ENCODE measurements at regions not wholly inside any gene's neighbourhood (a gene's known extent, or its start where the extent isn't known, plus 50 kb on each side); places are given as distances from the start of the nearest gene placed in this dataset.

DNA sequence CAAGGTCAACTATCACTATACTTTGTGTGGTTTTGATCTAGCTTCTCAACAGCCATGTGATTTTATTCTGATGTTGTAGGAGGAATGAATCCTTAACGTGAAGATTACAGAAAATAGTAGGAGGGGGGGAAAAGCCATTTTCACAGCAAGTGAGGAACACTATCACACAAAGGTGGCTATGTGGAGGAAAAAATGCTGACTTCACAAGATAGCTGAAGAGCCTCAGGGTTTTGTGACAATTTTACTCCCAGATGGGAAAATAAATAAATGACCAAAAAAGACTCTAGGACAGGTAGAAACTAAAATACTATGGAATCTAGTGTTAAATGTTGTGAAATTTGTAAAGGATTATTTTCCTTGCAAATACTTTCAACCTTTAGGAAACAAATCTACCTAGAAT, 281.0 kb downstream of the ADRA2A start:
- DNase-seq, result no peak

DNA sequence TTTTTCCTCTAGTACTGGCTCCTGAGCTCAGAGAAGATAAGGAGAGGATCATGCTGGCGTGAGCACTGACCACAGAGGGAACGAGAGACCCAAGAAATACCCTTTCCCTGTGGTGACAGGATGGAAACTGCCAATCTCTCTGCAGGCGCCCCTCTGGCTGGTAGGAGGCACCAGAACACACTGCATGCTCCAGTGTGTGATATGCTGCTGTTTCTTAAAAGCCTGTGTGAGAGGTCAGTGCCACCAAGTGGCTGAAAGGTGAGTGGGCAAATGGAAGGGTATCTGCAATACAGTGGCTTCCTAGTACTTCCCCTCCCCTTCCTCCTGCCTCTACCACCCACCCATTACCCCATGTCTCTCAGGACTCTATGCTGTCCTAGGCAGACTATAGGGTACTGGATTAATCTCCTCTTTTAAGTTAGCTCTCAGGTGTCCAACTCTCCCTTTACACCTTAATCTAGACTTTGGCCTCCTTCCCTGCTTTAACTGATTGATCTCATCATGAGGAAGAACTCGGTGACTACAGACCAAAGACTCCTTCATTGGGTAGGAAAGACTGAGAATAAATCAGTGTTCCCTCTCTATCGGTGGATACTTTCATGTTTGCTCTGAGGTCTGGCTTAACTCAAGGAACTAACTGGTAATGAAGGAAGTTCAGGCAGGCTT, 283.6 kb downstream of the ADRA2A start:
- DNase-seq, result peak; percentile 23

DNA sequence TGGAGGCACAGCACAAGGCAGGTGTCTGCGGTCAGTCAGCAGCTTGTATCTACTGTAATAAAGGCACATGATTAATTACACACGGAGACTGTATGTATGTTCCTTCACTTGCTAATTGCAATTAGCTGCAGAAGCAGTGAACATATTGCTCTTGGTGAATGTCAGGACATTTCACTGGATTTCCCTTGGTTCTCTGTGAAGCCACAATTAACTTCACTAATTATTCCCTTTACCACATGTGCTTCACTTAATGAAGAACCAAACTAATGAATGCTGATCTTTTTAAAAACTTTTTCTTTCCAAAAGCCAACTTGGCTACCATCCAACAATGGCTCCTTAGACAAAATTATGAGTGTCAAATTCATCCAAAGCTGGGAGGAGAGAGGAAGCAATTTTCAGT, 290.7 kb downstream of the ADRA2A start:
- DNase-seq, result no peak

DNA sequence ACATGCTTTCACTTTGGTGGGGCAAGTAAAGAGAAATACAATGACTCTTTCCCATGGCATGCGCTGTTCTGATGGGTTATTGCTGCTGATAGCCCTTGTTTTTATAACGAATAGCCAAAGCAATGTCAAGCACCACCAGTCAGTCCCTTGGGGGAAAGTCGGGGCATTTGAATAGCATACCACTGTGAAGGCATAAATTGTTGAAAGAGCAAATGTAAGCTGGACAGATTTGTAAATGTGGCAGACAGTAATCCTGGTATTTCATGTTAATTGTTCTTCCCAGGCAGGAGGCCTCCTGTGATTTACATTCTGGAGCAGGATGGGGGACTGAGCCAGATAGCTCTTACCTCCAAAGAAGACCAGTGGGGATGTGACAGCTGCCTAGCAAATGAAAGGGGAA, 293.3 kb downstream of the ADRA2A start:
- DNase-seq, result no peak

DNA sequence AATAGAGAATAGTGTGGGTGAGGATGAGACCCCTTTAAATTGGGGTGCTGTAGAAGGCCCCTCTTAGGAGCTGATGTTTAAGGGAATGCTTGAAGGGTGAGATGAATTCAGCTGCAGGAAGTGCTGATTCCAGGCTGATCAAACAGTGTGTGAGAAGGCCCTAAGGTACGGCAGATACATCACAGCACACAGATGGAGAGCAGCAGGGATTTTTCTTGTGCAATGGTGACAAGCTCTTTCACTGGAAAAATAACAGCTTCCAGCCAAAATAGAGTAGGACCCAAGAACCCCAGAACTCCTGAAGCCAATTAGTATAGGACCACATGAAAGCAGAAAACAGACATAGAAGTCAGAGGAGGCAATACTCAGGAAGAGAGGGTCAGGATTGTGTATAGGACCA, 296.9 kb downstream of the ADRA2A start:
- no peak for DNase-seq

DNA sequence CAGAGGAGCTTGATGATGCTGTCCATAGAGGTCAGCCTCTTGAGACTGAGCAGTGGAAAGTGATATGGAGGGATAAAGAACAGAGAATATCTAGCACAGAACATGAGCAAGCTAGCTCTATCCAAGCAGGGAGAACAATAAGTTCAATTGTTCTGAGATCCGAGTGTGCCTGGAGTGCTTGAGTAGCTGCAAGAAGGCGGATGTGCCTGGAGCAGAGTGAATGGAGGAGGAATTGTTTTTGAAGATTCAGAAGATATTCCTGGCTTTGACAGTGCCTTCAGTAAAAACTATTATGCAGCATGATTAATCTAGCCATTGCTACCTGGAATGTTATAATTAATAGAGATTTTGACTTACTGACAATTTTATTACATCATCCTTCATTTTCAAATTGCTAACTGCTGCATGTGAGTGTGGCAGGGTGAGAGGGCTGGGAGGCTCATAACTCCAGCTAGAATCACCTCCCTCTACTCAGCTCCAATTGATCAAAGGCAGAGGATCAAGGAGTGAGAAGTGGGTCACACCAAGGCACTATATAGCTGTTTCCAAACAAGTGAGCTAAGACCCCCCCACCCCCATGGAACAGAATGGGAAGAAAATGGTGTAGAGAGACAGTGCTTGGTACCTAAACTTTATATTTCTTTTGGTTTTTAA, 302.8 kb downstream of the ADRA2A start:
- no peak for DNase-seq

DNA sequence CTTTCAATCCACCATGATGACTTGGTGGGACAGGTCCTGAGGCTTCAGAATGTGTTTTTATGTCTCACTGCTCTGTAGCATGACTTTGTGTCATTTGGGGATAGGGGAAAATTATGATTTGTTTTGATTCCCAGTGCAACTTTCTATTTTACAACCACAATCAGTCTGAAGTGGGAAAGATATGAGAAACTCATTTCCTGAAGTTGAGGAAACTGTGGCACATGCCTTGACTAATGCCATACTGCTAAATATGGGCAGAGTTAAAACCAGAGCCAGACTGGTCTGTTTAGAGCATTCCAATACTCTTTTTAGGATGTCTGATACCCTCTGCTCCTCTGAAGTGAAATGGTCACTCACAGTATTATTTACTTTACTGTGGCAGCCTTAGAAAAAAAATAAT, 307.7 kb downstream of the ADRA2A start:
- DNase-seq, result no peak

DNA sequence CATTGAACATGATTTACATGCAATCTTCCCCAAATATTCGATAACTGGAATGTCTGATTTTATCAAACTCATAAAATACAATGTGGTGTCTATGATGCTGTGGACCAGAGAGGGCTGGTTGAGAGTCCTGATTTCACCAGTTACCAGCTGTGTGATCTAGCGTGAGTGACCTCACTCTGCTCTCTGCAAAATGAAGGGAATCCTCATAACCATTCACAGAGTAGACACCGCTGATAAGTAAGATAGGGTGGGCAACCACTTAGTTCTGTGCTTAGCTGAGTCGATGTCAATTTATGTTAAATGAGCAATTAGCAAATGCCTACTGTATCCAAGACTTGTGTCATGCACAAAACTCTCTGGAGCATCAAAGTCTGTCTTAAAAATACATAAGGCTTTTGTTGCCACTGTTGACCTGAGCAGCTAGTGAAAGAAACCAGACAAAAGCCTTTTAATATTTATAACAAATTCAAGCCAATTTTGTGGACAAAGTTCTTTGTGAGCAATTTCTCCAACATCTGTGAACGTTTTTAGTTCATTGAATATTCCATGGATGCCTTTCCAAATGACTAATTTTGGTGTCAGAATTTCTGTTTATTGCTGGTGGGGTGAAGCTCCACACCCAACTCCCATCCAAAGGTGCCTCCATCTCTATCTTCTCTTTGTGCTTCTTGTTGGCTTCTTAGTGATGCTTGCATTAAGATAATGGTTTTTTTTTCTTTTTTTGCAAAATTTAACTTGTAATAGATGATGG, 314.2 kb downstream of the ADRA2A start:
- no peak for DNase-seq

DNA sequence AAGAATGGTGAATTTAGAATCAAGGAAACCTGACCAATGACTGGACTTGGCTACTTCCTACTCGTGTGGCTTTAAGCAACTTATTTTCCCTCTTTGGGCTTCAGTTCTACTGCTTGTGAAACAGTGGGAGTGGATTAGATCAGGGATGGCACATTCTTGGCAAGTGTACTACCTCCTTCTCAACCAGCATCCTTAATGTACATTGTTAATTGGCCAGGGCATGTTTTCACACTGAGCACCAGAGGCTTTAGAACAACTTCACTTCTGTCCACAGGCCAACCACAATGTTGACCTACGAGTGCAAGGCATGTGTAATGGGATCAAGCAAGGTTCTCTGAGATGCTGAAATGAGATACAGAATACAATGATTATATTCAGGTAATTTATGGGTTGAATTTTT, 315.3 kb downstream of the ADRA2A start:
- no peak for DNase-seq

DNA sequence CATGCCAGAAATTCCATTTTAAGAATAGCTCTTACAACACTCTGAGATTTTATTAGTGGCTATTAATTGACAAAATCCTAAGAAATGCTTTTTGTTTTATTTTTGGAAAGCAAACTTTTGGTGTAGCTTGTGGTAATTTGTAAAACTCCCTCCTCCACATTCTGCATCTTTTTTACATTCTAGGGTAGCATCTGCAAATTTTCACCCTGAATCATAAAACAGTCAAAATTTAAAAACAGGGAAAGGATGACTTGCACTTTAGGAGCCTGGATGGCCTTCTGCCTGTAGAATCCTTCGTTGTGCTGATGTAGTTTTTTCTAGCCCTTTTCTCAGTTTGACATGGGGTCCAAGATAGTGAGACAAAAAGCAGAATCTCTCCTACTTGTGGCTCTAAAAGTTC, 316.1 kb downstream of the ADRA2A start:
- no peak for DNase-seq

DNA sequence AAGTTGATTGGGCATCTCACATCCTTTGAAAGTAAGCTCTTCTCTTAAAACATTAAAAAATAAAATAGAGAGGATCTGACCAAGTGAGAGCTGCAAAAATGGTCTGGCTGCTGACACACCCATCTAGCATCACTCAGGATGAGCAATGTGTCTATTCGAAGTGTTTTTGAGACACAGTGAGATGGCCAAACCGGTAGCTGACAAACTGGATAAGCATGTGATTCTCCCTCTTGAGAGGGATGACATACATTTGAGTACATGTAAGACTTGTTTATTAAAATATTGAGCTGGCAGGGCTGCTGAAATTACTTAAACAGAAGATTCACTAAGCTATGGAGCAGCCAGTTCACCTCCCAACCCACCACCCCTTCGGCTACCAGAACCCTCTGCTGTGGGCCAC, 333.9 kb downstream of the ADRA2A start:
- DNase-seq, result no peak

DNA sequence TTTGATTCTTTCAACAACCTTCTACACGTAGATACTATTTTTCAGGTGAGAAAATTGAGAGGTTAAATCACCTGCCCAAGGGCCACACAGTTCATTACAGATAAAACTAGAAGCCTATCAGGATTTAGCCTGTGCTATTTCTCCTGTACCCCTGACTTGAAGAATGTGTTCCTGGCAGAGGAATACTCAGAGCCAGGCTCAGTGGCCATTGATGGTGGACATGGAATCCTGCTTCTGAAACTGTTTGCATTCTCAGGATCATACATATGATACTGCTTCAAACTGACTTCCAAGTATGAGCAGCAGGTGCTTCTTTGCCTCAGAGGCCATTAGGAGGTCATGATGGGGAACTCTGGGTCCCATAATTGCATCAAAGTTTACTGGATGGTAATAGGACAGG, 348.6 kb downstream of the ADRA2A start:
- DNase-seq, result no peak

DNA sequence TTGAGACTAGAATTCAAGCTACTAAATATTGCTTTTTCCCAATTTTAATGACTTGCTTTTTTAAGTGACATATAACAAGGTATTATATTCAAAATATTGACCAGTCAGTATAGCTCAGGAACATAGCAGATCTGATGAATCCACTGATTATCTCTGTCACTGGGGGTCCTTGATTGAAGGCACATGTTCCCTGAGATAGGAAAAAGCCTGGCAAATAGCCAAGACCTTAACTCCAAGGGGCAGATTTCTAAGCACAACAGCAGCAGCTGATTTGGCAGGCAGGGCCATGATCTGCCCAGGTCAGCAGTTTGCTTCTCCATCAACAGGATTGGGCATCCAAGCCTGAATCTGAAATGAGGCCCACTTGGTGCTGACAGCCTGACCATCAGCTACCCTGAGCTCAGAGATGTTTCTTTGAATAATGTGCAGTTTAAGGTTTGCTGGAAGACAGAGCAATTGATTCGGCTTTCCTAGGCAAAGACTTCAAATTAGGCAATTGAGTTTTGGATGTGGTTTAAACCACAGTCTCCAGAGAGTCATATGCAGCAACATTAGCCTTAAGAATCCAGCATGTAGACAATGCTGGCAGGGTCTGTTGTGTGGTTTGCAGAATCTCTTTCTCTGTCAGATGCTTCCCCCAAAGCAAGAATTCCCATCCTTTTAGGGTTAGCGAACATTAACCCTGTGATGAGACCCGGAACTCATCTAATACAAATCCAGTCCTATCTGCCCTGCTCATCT, 352.6 kb downstream of the ADRA2A start:
- no peak for DNase-seq

DNA sequence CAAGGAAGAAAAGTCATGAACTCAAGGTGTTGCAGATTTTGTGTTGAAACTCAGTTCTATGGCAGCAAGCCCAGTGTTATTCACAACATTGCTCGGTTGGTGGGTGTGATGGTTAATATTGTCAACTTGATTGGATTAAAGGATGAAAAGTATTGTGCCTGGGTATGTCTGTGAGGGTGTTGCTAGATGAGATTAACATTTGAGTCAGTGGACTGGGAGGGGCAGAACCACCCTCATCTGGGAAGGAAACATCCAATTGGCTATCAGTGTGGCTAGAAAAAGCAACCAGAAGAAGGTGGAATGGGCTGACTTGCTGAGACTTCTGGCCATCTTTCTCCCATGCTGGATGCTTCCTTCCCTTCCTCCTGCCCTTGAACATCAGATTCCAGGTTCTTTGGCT, 353.2 kb downstream of the ADRA2A start:
- DNase-seq, result no peak

DNA sequence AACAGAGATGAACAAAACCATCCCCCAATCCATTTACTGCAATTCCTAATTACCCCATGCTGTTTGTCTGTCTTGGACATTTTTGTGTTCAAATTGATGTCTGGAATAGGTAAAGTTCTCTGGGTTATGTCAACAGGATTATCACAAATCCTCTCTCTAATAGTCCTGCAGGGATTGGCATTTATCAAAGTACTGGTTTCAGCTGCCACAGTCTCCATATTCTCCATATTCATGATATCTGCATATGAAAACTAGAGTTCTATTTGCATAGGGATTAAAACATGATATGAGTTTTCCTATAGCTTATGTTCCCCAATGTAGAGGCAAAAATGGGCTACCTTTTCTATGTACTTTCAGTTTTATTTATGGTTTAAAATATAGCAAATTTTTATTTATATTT, 355.8 kb downstream of the ADRA2A start:
- DNase-seq, result no peak

DNA sequence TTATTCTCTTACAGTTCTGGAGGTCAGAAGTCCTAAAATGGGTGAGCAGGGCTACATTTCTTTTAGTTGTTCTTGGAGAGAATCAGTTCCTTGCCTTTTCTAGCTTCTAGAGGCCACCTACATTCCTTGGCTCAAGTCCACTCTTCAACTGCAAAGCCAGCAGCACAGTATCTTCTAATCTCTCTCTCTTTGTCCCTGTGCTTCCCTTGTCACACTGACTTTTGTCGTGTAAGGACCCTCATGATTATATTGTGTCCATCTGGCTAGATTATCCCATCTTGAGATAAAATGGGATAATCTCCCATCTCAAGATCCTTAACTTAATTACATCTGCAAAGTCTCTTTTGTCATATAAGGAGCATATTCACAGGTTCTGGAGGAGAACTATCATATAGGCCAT, 359.0 kb downstream of the ADRA2A start:
- no peak for DNase-seq

DNA sequence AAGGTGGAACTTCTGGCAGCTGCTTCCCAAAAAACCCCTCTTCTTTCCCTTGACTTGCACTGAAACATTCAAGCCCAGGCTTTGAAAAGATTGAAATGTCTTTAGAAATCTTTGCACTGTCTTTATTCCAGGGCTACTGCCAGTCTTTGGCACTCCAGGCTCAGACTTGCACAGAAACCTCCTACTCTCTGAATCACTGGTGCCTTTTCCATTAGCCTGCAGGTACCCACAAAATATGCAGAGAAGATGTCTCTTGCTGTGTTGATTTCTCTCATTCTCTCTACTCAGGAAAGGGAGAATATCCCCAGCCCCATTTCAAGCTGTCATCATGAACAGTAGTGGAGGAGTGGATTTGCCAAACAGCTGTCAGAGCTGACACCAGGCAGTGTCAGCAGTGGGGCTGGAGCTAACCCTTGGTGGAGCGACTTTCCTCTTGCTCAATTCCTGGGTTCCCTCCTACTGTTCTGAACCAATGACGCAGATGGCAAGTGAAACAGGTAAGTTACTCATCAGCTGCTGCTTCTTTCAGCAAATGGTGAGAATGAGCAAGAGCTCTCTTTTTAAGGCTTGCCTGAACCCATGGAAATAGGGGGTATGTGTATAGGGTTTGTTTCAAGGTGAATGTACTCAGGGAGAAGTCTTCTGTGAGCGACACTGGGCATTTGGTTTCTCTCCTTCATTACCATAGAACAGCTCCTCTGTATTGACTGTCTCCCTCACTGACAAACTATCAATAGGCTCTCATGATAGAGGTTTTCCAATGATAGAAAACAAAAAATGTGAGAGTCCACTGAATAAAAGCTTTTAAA, 362.4 kb downstream of the ADRA2A start:
- no peak for DNase-seq

DNA sequence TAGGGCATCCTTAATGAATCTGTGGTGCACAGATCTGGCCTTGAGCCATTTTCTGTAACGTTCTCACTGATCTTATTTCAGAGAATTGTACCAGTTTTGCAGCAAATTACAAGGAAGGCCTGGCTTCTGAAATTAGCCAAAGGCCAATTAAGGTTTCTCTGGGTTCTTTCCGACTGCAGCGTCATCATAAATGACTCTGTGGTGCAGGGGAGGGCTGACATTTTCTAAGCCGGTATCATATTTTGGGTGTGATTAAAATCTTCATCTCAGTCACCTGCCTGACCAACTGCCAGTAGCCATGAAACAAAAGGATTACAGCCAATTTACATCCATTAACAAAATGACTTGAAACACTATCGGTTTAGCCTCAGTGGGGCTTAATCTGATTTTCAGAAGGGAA, 363.7 kb downstream of the ADRA2A start:
- no peak for DNase-seq

DNA sequence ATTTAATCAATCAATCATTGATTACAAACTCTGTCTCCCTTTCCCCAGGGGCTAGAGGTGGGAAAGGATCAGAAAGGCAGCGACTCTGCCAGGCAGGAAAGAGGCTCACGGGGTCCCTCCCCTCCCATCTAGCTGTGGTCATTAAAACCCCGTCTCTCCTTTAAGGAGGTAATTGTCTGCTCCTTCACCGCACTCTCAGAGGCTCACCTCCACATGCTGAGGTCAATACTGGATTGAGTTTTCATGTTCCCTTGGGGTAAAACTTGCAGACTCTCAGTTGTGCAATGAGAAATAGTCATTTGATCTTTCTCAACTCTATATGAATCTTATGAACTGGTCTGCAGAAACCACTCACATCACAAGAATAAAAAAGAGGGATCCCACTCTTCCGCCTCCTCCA, 368.8 kb downstream of the ADRA2A start:
- no peak for DNase-seq

DNA sequence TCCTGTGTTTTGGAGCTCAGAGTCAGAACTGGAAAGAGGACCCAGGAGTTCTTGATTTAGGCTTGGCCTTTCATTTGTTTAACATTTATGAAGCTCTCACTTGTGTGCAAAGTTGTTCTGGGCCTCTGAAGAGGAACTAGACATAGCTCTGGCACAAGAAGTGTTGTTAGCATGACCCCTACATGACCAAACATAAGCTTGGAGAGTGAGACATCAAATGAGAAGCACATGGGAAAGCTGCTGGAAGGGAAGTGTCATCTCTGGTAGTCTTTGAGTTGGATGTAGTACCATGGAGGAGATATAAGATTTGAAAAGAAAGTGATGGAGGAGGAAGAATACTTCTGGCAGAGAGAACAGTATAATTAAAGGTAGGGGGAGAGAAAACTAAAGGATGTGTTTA, 370.1 kb downstream of the ADRA2A start:
- DNase-seq, result no peak

DNA sequence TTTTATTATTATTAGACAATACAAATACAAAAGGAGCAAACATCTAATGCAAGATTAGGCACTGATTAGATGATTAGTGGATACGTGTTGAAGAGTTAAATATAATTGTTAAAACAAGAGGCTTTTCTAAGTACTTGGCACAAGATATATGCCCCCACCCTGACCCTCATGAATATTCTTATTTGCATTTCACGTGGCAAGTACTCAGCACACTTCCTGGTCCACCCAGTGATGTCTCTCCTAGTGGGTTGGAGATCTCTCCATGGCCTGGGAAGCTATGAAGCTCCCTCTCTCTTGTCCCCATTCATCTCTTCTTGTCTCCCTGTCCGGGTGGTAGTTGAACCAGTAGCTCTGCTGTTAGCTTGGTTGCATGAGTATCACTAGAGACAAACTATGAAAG, 375.3 kb downstream of the ADRA2A start:
- no peak for DNase-seq

DNA sequence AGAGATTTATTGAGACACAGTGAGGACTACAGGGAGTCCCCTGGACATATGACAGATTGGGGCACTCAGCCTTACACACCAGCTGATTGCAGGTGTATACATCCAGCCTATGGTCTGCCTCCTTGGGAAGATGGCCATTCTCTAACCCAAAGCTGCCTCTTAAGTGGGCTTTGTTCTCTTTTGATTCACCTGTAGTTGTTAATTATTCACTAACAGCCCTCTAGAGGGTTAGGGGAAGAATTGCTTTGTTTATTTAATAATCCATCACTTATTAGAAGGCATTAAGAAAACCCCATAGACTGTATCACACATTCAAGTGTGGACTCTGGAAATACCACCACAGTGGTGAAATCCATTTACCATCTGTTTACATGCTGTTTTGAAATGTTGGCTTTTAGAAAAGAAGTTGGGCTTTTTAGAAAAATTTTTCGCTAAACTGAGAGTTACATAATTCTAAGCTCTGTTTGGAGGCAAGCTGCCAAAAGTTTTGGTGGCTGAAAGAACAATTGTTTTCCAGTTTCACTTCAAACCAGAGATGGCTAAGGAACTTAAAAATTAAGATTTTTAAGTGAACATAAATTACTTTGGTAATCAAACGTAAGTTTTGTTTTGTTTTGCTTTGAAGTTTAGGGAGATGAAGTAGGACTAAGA, 379.1 kb downstream of the ADRA2A start:
- DNase-seq, result no peak
